Liver (tissue), 8 donors: ENCODE measurements at regions not wholly inside any gene's neighbourhood (a gene's known extent, or its start where the extent isn't known, plus 50 kb on each side); places are given as distances from the start of the nearest gene placed in this dataset.

Experiments
- DNase-seq: peaks from one replicate; pipeline ENCODE4 v3.0.0-alpha.2; 2017; ENCODE audit warnings: low spot score
- H3K27ac ChIP-seq, 2 donors: one replicate each; pipeline ENCODE4 v1.7.0; 2013; ENCODE audit warnings: inconsistent platforms in 2 of 2, low read length in 2 of 2, control low read depth in 1 of 2, low read depth in 1 of 2, mild to moderate bottlenecking in 1 of 2
- H3K27me3 ChIP-seq, 4 donors: one replicate each; pipeline versions ENCODE4 v1.6.1 to v1.7.0; 2013; ENCODE audit warnings: low read length in 3 of 4, inconsistent platforms in 1 of 4, mild to moderate bottlenecking in 1 of 4, moderate library complexity in 1 of 4; ENCODE audit not compliant: control insufficient read depth in 4 of 4, insufficient read depth in 4 of 4
- H3K36me3 ChIP-seq, 4 donors: one replicate each; pipeline versions ENCODE4 v1.6.1 to v1.7.0; 2013; ENCODE audit warnings: low read length in 3 of 4, mild to moderate bottlenecking in 3 of 4, low read depth in 1 of 4, moderate library complexity in 1 of 4; ENCODE audit not compliant: control insufficient read depth in 4 of 4, insufficient read depth in 3 of 4
- H3K4me1 ChIP-seq, 4 donors: one replicate each; pipeline versions ENCODE4 v1.6.1 to v1.7.0; 2013; ENCODE audit warnings: low read length in 3 of 4, mild to moderate bottlenecking in 3 of 4, moderate library complexity in 1 of 4; ENCODE audit not compliant: control insufficient read depth in 4 of 4, insufficient read depth in 4 of 4
- H3K4me3 ChIP-seq, 3 donors: one replicate each; pipeline versions ENCODE4 v1.6.1 to v1.7.0; 2013; ENCODE audit warnings: low read length in 3 of 3, control low read depth in 1 of 3, low read depth in 1 of 3, mild to moderate bottlenecking in 1 of 3
- H3K9ac ChIP-seq, 2 donors: one replicate each; pipeline ENCODE4 v1.7.0; 2013; ENCODE audit warnings: low read length in 2 of 2, mild to moderate bottlenecking in 2 of 2, moderate library complexity in 2 of 2, control low read depth in 1 of 2, low read depth in 1 of 2
- H3K9me3 ChIP-seq, 4 donors: one replicate each; pipeline versions ENCODE4 v1.6.1 to v1.7.0; 2013; ENCODE audit warnings: low read length in 3 of 4; ENCODE audit not compliant: control insufficient read depth in 4 of 4
- ATF3 ChIP-seq: IDR thresholded peaks from 2 replicates; pipeline ENCODE4 v1.6.1; 2016; ENCODE audit warnings: antibody characterized with exemption
- CTCF ChIP-seq: fragments of 150-350 bp; IDR thresholded peaks from 2 replicates; pipeline ENCODE4 v1.5.1; 2017; ENCODE audit warnings: improper control_type of control experiment, low read depth, low read length; ENCODE audit not compliant: missing input control
- EGR1 ChIP-seq, 2 donors: IDR thresholded peaks; 2 replicates each; pipeline ENCODE4 v1.6.1; 2016 to 2018; ENCODE audit warnings: antibody characterized with exemption in 2 of 2, low read depth in 2 of 2
- FOXA1 ChIP-seq: IDR thresholded peaks from 2 replicates; pipeline ENCODE4 v1.6.1; 2016; ENCODE audit warnings: antibody characterized with exemption
- FOXA2 ChIP-seq: IDR thresholded peaks from 2 replicates; pipeline ENCODE4 v1.6.1; 2016; ENCODE audit warnings: antibody characterized with exemption
- GABPA ChIP-seq, 2 donors: IDR thresholded peaks in 1 of 2; conservative IDR thresholded peaks in 1 of 2; 2 replicates each; pipeline ENCODE4 v1.6.1; 2016; ENCODE audit warnings: antibody characterized with exemption in 2 of 2, mild to moderate bottlenecking in 1 of 2, moderate library complexity in 1 of 2
- HNF4A ChIP-seq, 2 donors: conservative IDR thresholded peaks; 2 replicates each; pipeline ENCODE4 v1.6.1; 2016; ENCODE audit warnings: antibody characterized with exemption in 2 of 2, mild to moderate bottlenecking in 2 of 2
- HNF4G ChIP-seq: IDR thresholded peaks from 2 replicates; pipeline ENCODE4 v1.6.1; 2016; ENCODE audit warnings: antibody characterized with exemption
- JUND ChIP-seq, 2 donors: IDR thresholded peaks; 2 replicates each; pipeline ENCODE4 v1.6.1; 2016; ENCODE audit warnings: antibody characterized with exemption in 2 of 2
- MAX ChIP-seq: IDR thresholded peaks from 2 replicates; pipeline ENCODE4 v1.6.1; 2016; ENCODE audit warnings: antibody characterized with exemption
- NR2F2 ChIP-seq: IDR thresholded peaks from 2 replicates; pipeline ENCODE4 v1.6.1; 2016; ENCODE audit warnings: antibody characterized with exemption
- RAD21 ChIP-seq, 2 donors: IDR thresholded peaks; 2 replicates each; pipeline ENCODE4 v1.6.1; 2016; ENCODE audit warnings: antibody characterized with exemption in 2 of 2, mild to moderate bottlenecking in 2 of 2
- REST ChIP-seq: IDR thresholded peaks from 2 replicates; pipeline ENCODE4 v1.6.1; 2016; ENCODE audit warnings: antibody characterized with exemption, mild to moderate bottlenecking
- RXRA ChIP-seq, 2 donors: IDR thresholded peaks; 2 replicates each; pipeline ENCODE4 v1.6.1; 2017 to 2018; ENCODE audit warnings: antibody characterized with exemption in 2 of 2, mild to moderate bottlenecking in 1 of 2
- SP1 ChIP-seq: IDR thresholded peaks from 2 replicates; pipeline ENCODE4 v1.6.1; 2018; ENCODE audit warnings: antibody characterized with exemption, mild to moderate bottlenecking
- TAF1 ChIP-seq: conservative IDR thresholded peaks from 2 replicates; pipeline ENCODE4 v1.6.1; 2016; ENCODE audit warnings: antibody characterized with exemption, mild to moderate bottlenecking
- YY1 ChIP-seq: IDR thresholded peaks from 2 replicates; pipeline ENCODE4 v1.6.1; 2016; ENCODE audit warnings: antibody characterized with exemption, mild to moderate bottlenecking
- ZBTB33 ChIP-seq: IDR thresholded peaks from 2 replicates; pipeline ENCODE4 v1.6.1; 2016; ENCODE audit warnings: antibody characterized with exemption
- WGBS: extraction: QIAGEN DNeasy Blood & Tissue Kit; methylation state at CpG from one replicate; pipeline ENCODE4 v1.1.7; 2013; 5-methylcytosine and 5-hydroxymethylcytosine counted together
- donor health status: healthy.
- donor health status: healthy.
- donor health status: healthy.
- donor health status: healthy.
- donor health status: healthy.

GRCh38 chr16:86403085-86403484 lies 107.2 kb upstream of the FOXF1 start:
- TF ChIP-seq REST (no peak), MAX (no peak), GABPA (IDR thresholded peaks at IDR 0.05 in 1 of 2, conservative IDR thresholded peaks at IDR 0.05 in 1 of 2) (no peak), CTCF (no peak), RXRA (IDR thresholded peaks at IDR 0.05) (no peak), FOXA1 (no peak), SP1 (no peak), YY1 (no peak), RAD21 (IDR thresholded peaks at IDR 0.05) (no peak), HNF4G (no peak), ZBTB33 (no peak), TAF1 (no peak), EGR1 (IDR thresholded peaks at IDR 0.05; ENCODE audit: low read depth in 2 of 2) (no peak)
- DNase-seq: no peak
- no peaks in the 10 kb centered on the region for H3K4me1 ChIP-seq
- H3K36me3 ChIP-seq: no peaks in the 10 kb centered on the region
- H3K27ac ChIP-seq: no peak overlapping the region
- H3K4me3 ChIP-seq: no peak overlapping the region
- WGBS: 69% methylated on average over 7 of the region's 7 CpGs
- peaks cover 0 to 8% (median under 1%) of the 10 kb centered on the region in 4 donors for H3K27me3 ChIP-seq
- H3K9ac ChIP-seq: no peak overlapping the region
- no peaks in the 10 kb centered on the region for H3K9me3 ChIP-seq

- Histone ChIP-seq H3K9me3 (no peaks in the 10 kb centered on the region), H3K27me3 (peaks cover 0 to 8% (median under 1%) of the 10 kb centered on the region in 4 donors), H3K27ac (no peak overlapping the region), H3K36me3 (no peaks in the 10 kb centered on the region), H3K4me3 (no peak overlapping the region), H3K4me1 (no peaks in the 10 kb centered on the region), H3K9ac (no peak overlapping the region)
- DNase-seq: no peak
- WGBS: 62% methylated on average over 8 of the region's 8 CpGs
- no peak for TF ChIP-seq RXRA (IDR thresholded peaks at IDR 0.05)
- no peak for TF ChIP-seq ATF3
- no peak for TF ChIP-seq GABPA (IDR thresholded peaks at IDR 0.05 in 1 of 2, conservative IDR thresholded peaks at IDR 0.05 in 1 of 2)
- TF ChIP-seq JUND (IDR thresholded peaks at IDR 0.05): no peak
- no peak for TF ChIP-seq TAF1
- no peak for TF ChIP-seq RAD21 (IDR thresholded peaks at IDR 0.05)
- no peak for TF ChIP-seq MAX
- no peak for TF ChIP-seq YY1
- TF ChIP-seq SP1: no peak
- no peak for TF ChIP-seq NR2F2
- no peak for TF ChIP-seq FOXA2
- no peak for TF ChIP-seq HNF4A (conservative IDR thresholded peaks at IDR 0.05)
- no peak for TF ChIP-seq ZBTB33
- TF ChIP-seq FOXA1: no peak
Measured at GRCh38 chr16:86403541-86404163, 106.7 kb upstream of the FOXF1 start.
